ENCODE measurements at regions not wholly inside any gene's neighbourhood (a gene's known extent, or its start where the extent isn't known, plus 50 kb on each side); places are given as distances from the start of the nearest gene placed in this dataset.

- FAIRE-seq: no peak
- no peak for DNase-seq (ENCODE audit: low spot score in 2 of 2)
These were observed 164.0 kb upstream of the SYT13 start for GRCh38 chr11:45450189-45450588.

GRCh38 chr11:45449036-45449601, 163.0 kb upstream of the SYT13 start:
- no peak for DNase-seq (ENCODE audit: low spot score in 2 of 2)

GRCh38 chr11:45448561-45448960, 162.4 kb upstream of the SYT13 start:
- DNase-seq (ENCODE audit: low spot score in 2 of 2) (no peak), FAIRE-seq (no peak)

More at GRCh38 chr11:45449036-45449601, 163.0 kb upstream of the SYT13 start:
- no peak for FAIRE-seq

- FAIRE-seq (no peak), DNase-seq (ENCODE audit: low spot score in 2 of 2) (no peak)
These were observed 160.9 kb upstream of the SYT13 start for GRCh38 chr11:45446998-45447397.

- no peak for FAIRE-seq
- DNase-seq (ENCODE audit: low spot score in 2 of 2): no peak
These were observed 160.3 kb upstream of the SYT13 start for GRCh38 chr11:45446434-45446833.

- DNase-seq (ENCODE audit: low spot score in 2 of 2): no peak
- FAIRE-seq: no peak
These were observed 158.7 kb upstream of the SYT13 start for GRCh38 chr11:45444796-45445195.

GRCh38 chr11:45440111-45440510, 154.0 kb upstream of the SYT13 start:
- no peak for FAIRE-seq

GRCh38 chr11:45436966-45437365, 150.8 kb upstream of the SYT13 start:
- no peak for FAIRE-seq
- DNase-seq (ENCODE audit: low spot score in 2 of 2): no peak

More at GRCh38 chr11:45440111-45440510, 154.0 kb upstream of the SYT13 start:
- no peak for DNase-seq (ENCODE audit: low spot score in 2 of 2)

GRCh38 chr11:45436118-45436517, 150.0 kb upstream of the SYT13 start:
- no peak for DNase-seq (ENCODE audit: low spot score in 2 of 2)

GRCh38 chr11:45435706-45436105, 149.6 kb upstream of the SYT13 start:
- FAIRE-seq: no peak
- DNase-seq (ENCODE audit: low spot score in 2 of 2): no peak

More at GRCh38 chr11:45436118-45436517, 150.0 kb upstream of the SYT13 start:
- FAIRE-seq: no peak

- no peak for FAIRE-seq
- no peak for DNase-seq (ENCODE audit: low spot score in 2 of 2)
These were observed 146.8 kb upstream of the SYT13 start for GRCh38 chr11:45432910-45433309.

GRCh38 chr11:45432100-45432499, 146.0 kb upstream of the SYT13 start:
- DNase-seq (ENCODE audit: low spot score in 2 of 2): no peak
- FAIRE-seq: no peak

GRCh38 chr11:45431046-45432018, 145.2 kb upstream of the SYT13 start:
- no peak for FAIRE-seq

GRCh38 chr11:45430361-45430760, 144.2 kb upstream of the SYT13 start:
- no peak for FAIRE-seq
- no peak for DNase-seq (ENCODE audit: low spot score in 2 of 2)

More at GRCh38 chr11:45431046-45432018, 145.2 kb upstream of the SYT13 start:
- no peak for DNase-seq (ENCODE audit: low spot score in 2 of 2)

- no peak for FAIRE-seq
- no peak for DNase-seq (ENCODE audit: low spot score in 2 of 2)
These were observed 143.6 kb upstream of the SYT13 start for GRCh38 chr11:45429719-45430118.

- FAIRE-seq: no peak
- DNase-seq (ENCODE audit: low spot score in 2 of 2): no peak
These were observed 142.5 kb upstream of the SYT13 start for GRCh38 chr11:45428541-45429230.

GRCh38 chr11:45428116-45428515, 142.0 kb upstream of the SYT13 start:
- FAIRE-seq: no peak

GRCh38 chr11:45424411-45425180, 138.5 kb upstream of the SYT13 start:
- FAIRE-seq (no peak), DNase-seq (ENCODE audit: low spot score in 2 of 2) (no peak)

More at GRCh38 chr11:45428116-45428515, 142.0 kb upstream of the SYT13 start:
- no peak for DNase-seq (ENCODE audit: low spot score in 2 of 2)

- no peak for FAIRE-seq
- no peak for DNase-seq (ENCODE audit: low spot score in 2 of 2)
These were observed 137.5 kb upstream of the SYT13 start for GRCh38 chr11:45423475-45424120.

GRCh38 chr11:45423036-45423435, 136.9 kb upstream of the SYT13 start:
- no peak for DNase-seq (ENCODE audit: low spot score in 2 of 2)
- FAIRE-seq: no peak
